ENCODE measurements at regions not wholly inside any gene's neighbourhood (a gene's known extent, or its start where the extent isn't known, plus 50 kb on each side); places are given as distances from the start of the nearest gene placed in this dataset.

DNA sequence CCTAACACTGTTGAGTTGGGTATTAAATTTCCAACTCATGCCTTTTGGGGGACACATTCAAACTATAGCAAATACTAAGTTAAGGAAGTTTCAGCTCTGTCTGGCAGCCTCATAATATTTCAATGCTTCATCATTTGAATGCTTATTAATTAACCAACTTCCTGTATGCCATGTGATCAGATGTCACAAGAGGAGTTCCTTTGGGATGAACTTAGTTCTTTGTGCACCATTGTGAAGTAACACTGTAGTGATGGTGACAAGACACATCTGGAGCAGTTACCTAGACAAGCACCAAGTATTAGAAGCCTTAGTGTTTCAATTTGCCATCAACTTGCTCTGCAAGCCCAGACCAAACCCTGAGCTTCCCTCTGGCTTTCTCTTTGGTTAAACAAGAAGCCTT lies 90.7 kb upstream of the IL12B start:
- TF ChIP-seq, protein P1, sequence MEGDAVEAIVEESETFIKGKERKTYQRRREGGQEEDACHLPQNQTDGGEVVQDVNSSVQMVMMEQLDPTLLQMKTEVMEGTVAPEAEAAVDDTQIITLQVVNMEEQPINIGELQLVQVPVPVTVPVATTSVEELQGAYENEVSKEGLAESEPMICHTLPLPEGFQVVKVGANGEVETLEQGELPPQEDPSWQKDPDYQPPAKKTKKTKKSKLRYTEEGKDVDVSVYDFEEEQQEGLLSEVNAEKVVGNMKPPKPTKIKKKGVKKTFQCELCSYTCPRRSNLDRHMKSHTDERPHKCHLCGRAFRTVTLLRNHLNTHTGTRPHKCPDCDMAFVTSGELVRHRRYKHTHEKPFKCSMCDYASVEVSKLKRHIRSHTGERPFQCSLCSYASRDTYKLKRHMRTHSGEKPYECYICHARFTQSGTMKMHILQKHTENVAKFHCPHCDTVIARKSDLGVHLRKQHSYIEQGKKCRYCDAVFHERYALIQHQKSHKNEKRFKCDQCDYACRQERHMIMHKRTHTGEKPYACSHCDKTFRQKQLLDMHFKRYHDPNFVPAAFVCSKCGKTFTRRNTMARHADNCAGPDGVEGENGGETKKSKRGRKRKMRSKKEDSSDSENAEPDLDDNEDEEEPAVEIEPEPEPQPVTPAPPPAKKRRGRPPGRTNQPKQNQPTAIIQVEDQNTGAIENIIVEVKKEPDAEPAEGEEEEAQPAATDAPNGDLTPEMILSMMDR (conservative IDR thresholded peaks at IDR 0.05; ENCODE audit: low read length): no peak
- no peak for DNase-seq (ENCODE audit: low read depth)
- H3K4me3 ChIP-seq (ENCODE audit: low read length): no peak overlapping the region

DNA sequence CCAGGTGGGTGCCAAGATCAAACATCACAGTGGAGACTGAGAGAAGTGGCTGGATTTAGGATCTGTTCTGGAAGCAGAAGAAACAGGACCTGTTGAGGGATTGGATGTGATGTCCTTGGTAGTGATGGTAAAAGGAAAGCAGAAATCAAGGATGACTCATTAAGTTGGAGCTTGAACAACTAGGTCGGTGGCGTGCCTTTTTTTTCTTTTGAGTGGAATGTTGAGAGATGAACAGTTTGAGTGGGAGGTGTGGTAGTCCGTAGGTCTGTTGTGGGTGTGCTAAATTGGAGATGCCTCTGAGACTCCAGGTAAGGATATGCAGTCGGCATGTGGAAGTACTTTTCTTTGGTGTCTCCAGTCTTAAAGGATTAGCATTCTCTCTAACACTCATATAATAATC lies 92.1 kb upstream of the IL12B start:
- peak; percentile 32 for DNase-seq (ENCODE audit: low read depth)
- TF ChIP-seq, protein P1 (conservative IDR thresholded peaks at IDR 0.05; ENCODE audit: low read length): no peak
- H3K4me3 ChIP-seq (ENCODE audit: low read length): no peak overlapping the region

GRCh38 chr5:159422910-159423309 lies 92.6 kb upstream of the IL12B start:
- TF ChIP-seq, protein P1 (conservative IDR thresholded peaks at IDR 0.05; ENCODE audit: low read length): no peak
- DNase-seq (ENCODE audit: low read depth): no peak
- no peak overlapping the region for H3K4me3 ChIP-seq (ENCODE audit: low read length)

- no peak overlapping the region for H3K4me3 ChIP-seq (ENCODE audit: low read length)
- TF ChIP-seq, protein P1 (conservative IDR thresholded peaks at IDR 0.05; ENCODE audit: low read length): no peak
- no peak for DNase-seq (ENCODE audit: low read depth)
These were observed 93.8 kb upstream of the IL12B start for GRCh38 chr5:159424123-159424522.

- no peak overlapping the region for H3K4me3 ChIP-seq (ENCODE audit: low read length)
- no peak for DNase-seq (ENCODE audit: low read depth)
- TF ChIP-seq, protein P1 (conservative IDR thresholded peaks at IDR 0.05; ENCODE audit: low read length): no peak
These were observed 96.4 kb upstream of the IL12B start for GRCh38 chr5:159426694-159427093.

GRCh38 chr5:159427180-159428012 lies 97.1 kb upstream of the IL12B start:
- H3K4me3 ChIP-seq (ENCODE audit: low read length): no peak overlapping the region
- no peak for DNase-seq (ENCODE audit: low read depth)
- TF ChIP-seq, protein P1 (conservative IDR thresholded peaks at IDR 0.05; ENCODE audit: low read length): no peak

- DNase-seq (ENCODE audit: low read depth): peak; percentile 17
- TF ChIP-seq, protein P1 (conservative IDR thresholded peaks at IDR 0.05; ENCODE audit: low read length): no peak
- no peak overlapping the region for H3K4me3 ChIP-seq (ENCODE audit: low read length)
These were observed 100.2 kb upstream of the IL12B start for GRCh38 chr5:159430361-159431012.

Data from AG10803 (cell line).